ENCODE measurements at regions not wholly inside any gene's neighbourhood (a gene's known extent, or its start where the extent isn't known, plus 50 kb on each side); places are given as distances from the start of the nearest gene placed in this dataset.

DNA sequence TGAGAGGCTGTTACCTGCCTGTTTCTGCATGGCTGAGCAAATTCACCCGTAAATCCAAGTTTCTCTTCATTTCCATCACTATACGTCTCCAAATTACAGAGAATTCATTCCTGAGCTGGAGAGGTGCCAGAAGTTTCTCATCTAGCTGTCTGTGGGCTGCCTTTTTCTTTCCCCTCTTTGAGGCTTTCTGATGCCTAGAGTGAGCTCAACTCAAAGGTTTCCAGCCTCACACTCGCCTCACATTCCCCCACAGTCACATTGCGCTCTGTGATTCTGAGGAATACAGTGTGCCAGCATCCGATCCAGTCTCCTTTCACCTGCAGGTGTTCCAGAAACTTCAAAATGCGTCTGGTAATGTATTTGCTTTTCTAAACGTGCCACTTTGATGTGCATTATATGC is 267.2 kb downstream of the MFSD1 start, which contains the start of gene IQCJ:
Gene IQCJ, plus strand, starts transcription at position 229 of the 400 bp plus-strand sequence.
- Histone ChIP-seq H3K4me3 (ENCODE audit: low read length) (no peak within 1 kb of the TSS), H3K4me1 (ENCODE audit: low read length) (no peaks in the 10 kb centered on the region), H4K20me1 (ENCODE audit: insufficient read depth, low read length) (no peaks in the 10 kb centered on the region), H3K9me3 (replicated peaks; ENCODE audit: insufficient read depth, low read length) (no peaks in the 10 kb centered on the region), H3K9me2 (replicated peaks; ENCODE audit: insufficient read depth, low read length) (no peaks in the 10 kb centered on the region), H3K79me2 (ENCODE audit: low read length) (no peaks in the 10 kb centered on the region), H3F3A (ENCODE audit: insufficient read depth, low read length) (no peaks in the 10 kb centered on the region), H3K36me3 (replicated peaks; ENCODE audit: insufficient read depth, low read length) (no peaks in the 10 kb centered on the region), H3K27me3 (replicated peaks; ENCODE audit: insufficient read depth, low read length) (no peaks in the 10 kb centered on the region), H3K9ac (ENCODE audit: low read length) (no peak within 1 kb of the TSS), H3K4me2 (ENCODE audit: low read depth, low read length) (no peak within 1 kb of the TSS), H2AFZ (ENCODE audit: low read length) (no peak within 1 kb of the TSS), H3K27ac (ENCODE audit: low read length) (no peak within 1 kb of the TSS)
- no peak for DNase-seq
- TF ChIP-seq EZH2phosphoT487 (IDR thresholded peaks at IDR 0.05; ENCODE audit: low read length) (no peak), EZH2 (optimal IDR thresholded peaks at IDR 0.05; ENCODE audit: low read depth, low read length) (no peak)
- TF ChIP-seq, protein P1, sequence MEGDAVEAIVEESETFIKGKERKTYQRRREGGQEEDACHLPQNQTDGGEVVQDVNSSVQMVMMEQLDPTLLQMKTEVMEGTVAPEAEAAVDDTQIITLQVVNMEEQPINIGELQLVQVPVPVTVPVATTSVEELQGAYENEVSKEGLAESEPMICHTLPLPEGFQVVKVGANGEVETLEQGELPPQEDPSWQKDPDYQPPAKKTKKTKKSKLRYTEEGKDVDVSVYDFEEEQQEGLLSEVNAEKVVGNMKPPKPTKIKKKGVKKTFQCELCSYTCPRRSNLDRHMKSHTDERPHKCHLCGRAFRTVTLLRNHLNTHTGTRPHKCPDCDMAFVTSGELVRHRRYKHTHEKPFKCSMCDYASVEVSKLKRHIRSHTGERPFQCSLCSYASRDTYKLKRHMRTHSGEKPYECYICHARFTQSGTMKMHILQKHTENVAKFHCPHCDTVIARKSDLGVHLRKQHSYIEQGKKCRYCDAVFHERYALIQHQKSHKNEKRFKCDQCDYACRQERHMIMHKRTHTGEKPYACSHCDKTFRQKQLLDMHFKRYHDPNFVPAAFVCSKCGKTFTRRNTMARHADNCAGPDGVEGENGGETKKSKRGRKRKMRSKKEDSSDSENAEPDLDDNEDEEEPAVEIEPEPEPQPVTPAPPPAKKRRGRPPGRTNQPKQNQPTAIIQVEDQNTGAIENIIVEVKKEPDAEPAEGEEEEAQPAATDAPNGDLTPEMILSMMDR (IDR thresholded peaks at IDR 0.05; ENCODE audit: low read length): no peak

DNA sequence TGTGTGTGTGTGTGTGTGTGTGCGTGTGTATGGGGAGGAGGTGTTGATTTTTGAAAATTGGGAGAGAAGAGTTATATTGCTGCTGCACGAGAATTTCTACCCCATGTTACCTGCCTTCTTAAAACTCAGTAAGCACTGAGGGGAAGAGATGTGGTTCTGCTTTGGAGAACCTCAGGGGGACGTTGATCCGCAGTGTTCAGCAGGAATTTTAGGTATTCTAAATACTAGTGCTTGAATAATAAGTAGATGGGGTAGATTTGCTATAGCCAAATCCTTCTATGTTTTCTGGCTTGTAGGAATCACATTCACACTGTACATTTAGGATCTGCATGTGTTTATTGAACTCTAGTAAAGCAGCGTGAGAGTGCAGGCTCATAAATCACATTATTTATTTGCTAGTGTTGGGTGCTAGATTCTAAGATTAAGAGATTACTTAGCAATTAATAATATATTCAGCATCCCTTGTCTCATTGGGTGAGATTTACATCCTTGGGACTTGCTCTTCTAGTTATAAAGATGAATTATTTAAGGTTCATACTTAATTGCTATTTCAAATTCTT is 268.1 kb downstream of the MFSD1 start:
- Histone ChIP-seq H3K27me3 (replicated peaks; ENCODE audit: insufficient read depth, low read length) (no peaks in the 10 kb centered on the region), H3K4me2 (ENCODE audit: low read depth, low read length) (no peak overlapping the region), H3K79me2 (ENCODE audit: low read length) (no peaks in the 10 kb centered on the region), H3K27ac (ENCODE audit: low read length) (no peak overlapping the region), H3K9ac (ENCODE audit: low read length) (no peak overlapping the region), H4K20me1 (ENCODE audit: insufficient read depth, low read length) (no peaks in the 10 kb centered on the region), H3K4me1 (ENCODE audit: low read length) (no peaks in the 10 kb centered on the region), H2AFZ (ENCODE audit: low read length) (no peak overlapping the region), H3K9me3 (replicated peaks; ENCODE audit: insufficient read depth, low read length) (no peaks in the 10 kb centered on the region), H3K36me3 (replicated peaks; ENCODE audit: insufficient read depth, low read length) (no peaks in the 10 kb centered on the region), H3K4me3 (ENCODE audit: low read length) (no peak overlapping the region), H3K9me2 (replicated peaks; ENCODE audit: insufficient read depth, low read length) (no peaks in the 10 kb centered on the region), H3F3A (ENCODE audit: insufficient read depth, low read length) (no peaks in the 10 kb centered on the region)
- TF ChIP-seq EZH2 (optimal IDR thresholded peaks at IDR 0.05; ENCODE audit: low read depth, low read length) (no peak), EZH2phosphoT487 (IDR thresholded peaks at IDR 0.05; ENCODE audit: low read length) (no peak)
- TF ChIP-seq, protein P1 (IDR thresholded peaks at IDR 0.05; ENCODE audit: low read length): no peak
- DNase-seq: no peak

DNA sequence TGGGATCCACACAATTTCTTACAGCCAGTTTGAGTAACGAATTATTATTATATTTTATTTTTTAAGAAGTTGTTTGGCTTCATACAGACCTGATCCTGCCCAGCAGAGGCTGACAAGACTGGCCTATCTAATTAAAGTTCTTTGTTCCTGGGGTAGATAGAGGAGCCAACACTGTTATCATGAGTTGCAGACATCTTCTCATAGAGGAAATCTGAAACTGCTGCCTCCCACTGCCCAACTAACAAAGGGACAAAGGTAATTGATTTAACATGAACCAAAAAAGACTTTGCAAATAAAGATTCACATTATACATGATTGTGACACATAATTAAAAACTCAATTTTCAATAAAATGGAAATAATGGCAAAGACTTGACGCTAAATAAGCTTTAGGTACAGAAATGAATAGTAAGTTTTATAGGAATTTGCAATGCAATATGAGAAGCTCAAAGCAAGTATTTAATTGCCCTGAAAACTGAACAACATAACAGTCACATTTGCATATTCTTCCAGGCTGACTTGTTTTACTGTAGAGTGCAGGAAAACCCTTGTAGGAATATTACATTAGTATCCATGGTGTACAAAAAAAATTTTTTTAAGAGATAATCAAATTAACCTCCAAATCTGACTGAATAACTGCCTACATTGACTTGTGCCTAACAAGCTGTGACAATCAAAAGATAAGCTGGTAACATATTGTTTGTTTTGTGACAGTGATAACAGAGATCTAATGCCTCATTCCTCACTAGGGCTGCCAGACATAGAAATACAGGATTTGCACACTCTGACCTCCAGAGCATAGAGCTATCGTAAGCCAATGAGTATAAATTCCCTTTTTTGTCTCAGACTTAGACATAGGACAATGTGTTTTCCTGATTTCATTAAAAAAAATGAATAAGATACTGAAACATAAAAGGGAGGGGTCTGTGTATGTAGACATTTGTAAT is 273.2 kb downstream of the MFSD1 start:
- no peak overlapping the region for H2AFZ ChIP-seq (ENCODE audit: low read length)
- H3K9me3 ChIP-seq (replicated peaks; ENCODE audit: insufficient read depth, low read length): no peaks in the 10 kb centered on the region
- no peak overlapping the region for H3K9ac ChIP-seq (ENCODE audit: low read length)
- H3K4me2 ChIP-seq (ENCODE audit: low read depth, low read length): no peak overlapping the region
- no peaks in the 10 kb centered on the region for H3K9me2 ChIP-seq (replicated peaks; ENCODE audit: insufficient read depth, low read length)
- no peak for TF ChIP-seq EZH2phosphoT487 (IDR thresholded peaks at IDR 0.05; ENCODE audit: low read length)
- TF ChIP-seq, protein P1 (IDR thresholded peaks at IDR 0.05; ENCODE audit: low read length): no peak
- no peak for TF ChIP-seq EZH2 (optimal IDR thresholded peaks at IDR 0.05; ENCODE audit: low read depth, low read length)
- no peaks in the 10 kb centered on the region for H3F3A ChIP-seq (ENCODE audit: insufficient read depth, low read length)
- no peaks in the 10 kb centered on the region for H3K4me1 ChIP-seq (ENCODE audit: low read length)
- H3K4me3 ChIP-seq (ENCODE audit: low read length): no peak overlapping the region
- DNase-seq: no peak
- H3K27ac ChIP-seq (ENCODE audit: low read length): no peak overlapping the region
- no peaks in the 10 kb centered on the region for H3K36me3 ChIP-seq (replicated peaks; ENCODE audit: insufficient read depth, low read length)
- H4K20me1 ChIP-seq (ENCODE audit: insufficient read depth, low read length): no peaks in the 10 kb centered on the region
- no peaks in the 10 kb centered on the region for H3K79me2 ChIP-seq (ENCODE audit: low read length)
- no peaks in the 10 kb centered on the region for H3K27me3 ChIP-seq (replicated peaks; ENCODE audit: insufficient read depth, low read length)

All from MM.1S (cell line).